Erythroblast (primary cell): ENCODE measurements at regions not wholly inside any gene's neighbourhood (a gene's known extent, or its start where the extent isn't known, plus 50 kb on each side); places are given as distances from the start of the nearest gene placed in this dataset.

Source experiments
- GATA1 ChIP-seq: IDR thresholded peaks from 2 replicates; pipeline ENCODE4 v1.6.1; 2011; ENCODE audit warnings: low read depth, mild to moderate bottlenecking, control low read depth, low read length, moderate library complexity
- POLR2A ChIP-seq: IDR thresholded peaks from 2 replicates; pipeline ENCODE4 v1.6.1; 2011; ENCODE audit warnings: mild to moderate bottlenecking, low read length

DNA sequence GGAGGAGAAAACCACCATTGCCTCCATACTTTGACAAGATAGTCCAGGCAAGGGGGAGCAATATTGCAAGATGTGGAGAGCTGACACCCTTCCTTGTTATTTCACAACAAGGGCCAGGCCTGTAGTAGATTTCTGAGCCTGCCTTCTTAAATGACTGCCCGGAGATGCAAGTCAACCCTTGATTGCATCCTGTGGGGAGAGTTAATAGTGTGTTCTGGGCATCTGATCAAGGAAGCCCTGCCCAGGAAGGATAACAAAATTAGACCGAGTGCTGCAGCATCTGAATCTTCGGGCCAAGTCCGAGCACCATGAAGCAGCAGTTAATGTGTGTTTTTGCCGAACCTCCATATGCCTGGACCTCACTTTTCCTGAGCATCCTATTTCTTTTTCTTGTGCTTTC, 382.3 kb downstream of the PRDM2 start:
- TF ChIP-seq POLR2A (no peak), GATA1 (no peak)
